Neural cell (in vitro differentiated cells): ENCODE measurements at regions not wholly inside any gene's neighbourhood (a gene's known extent, or its start where the extent isn't known, plus 50 kb on each side); places are given as distances from the start of the nearest gene placed in this dataset.

ENCODE experiments used
- CTCF ChIP-seq: fragments of 450-650 bp; IDR thresholded peaks from 2 replicates; pipeline ENCODE4 v1.5.1; 2014; ENCODE audit warnings: antibody characterized with exemption, mild to moderate bottlenecking, moderate library complexity; ENCODE audit not compliant: poor library complexity, severe bottlenecking
- EP300 ChIP-seq: fragments of 450-650 bp; conservative IDR thresholded peaks from 2 replicates; pipeline ENCODE4 v1.6.1; 2014; ENCODE audit warnings: antibody characterized with exemption, mild to moderate bottlenecking, moderate library complexity; ENCODE audit not compliant: poor library complexity, severe bottlenecking
- EZH2 ChIP-seq: fragments of 200-600, 300-800 bp; shearing (Covaris generic), sonication (generic); IDR thresholded peaks from 2 replicates; pipeline ENCODE4 v1.6.1; 2014; ENCODE audit warnings: antibody characterized with exemption, low read length, borderline replicate concordance, mild to moderate bottlenecking; ENCODE audit not compliant: insufficient read depth, poor library complexity, severe bottlenecking
- MXI1 ChIP-seq: fragments of 450-650 bp; conservative IDR thresholded peaks from 2 replicates; pipeline ENCODE4 v1.6.1; 2014; ENCODE audit warnings: antibody characterized with exemption, mild to moderate bottlenecking; ENCODE audit not compliant: poor library complexity, severe bottlenecking
- POLR2AphosphoS5 ChIP-seq: IDR thresholded peaks from 2 replicates; pipeline ENCODE4 v1.6.1; 2012

GRCh38 chr16:51453251-51453650, 302.2 kb upstream of the SALL1 start:
- TF ChIP-seq EP300, result no peak
- no peak for TF ChIP-seq CTCF
- no peak for TF ChIP-seq POLR2AphosphoS5
- no peak for TF ChIP-seq MXI1
- no peak for TF ChIP-seq EZH2
